ENCODE measurements at regions not wholly inside any gene's neighbourhood (a gene's known extent, or its start where the extent isn't known, plus 50 kb on each side); places are given as distances from the start of the nearest gene placed in this dataset.

DNA sequence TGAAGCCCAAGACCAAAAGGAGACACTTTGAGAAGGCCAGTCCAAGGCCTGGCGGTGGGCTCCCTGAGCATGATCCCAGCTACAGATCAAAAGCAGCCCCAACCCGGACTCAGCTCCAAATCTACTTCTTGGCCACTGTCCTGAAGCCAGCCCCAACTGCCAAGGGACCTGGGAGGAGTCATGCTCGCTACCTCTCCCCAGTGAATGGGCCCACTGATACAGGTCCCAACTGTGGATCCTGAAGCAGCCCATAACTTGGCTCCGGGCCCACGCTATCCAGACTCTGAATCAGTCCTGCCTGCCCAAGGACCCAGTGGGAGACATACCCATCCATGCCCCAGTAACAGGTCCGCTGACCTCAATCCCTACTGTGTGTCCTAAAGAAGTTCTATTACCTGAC lies 1545.3 kb upstream of the C9orf72 start:
- TF ChIP-seq, protein P1, sequence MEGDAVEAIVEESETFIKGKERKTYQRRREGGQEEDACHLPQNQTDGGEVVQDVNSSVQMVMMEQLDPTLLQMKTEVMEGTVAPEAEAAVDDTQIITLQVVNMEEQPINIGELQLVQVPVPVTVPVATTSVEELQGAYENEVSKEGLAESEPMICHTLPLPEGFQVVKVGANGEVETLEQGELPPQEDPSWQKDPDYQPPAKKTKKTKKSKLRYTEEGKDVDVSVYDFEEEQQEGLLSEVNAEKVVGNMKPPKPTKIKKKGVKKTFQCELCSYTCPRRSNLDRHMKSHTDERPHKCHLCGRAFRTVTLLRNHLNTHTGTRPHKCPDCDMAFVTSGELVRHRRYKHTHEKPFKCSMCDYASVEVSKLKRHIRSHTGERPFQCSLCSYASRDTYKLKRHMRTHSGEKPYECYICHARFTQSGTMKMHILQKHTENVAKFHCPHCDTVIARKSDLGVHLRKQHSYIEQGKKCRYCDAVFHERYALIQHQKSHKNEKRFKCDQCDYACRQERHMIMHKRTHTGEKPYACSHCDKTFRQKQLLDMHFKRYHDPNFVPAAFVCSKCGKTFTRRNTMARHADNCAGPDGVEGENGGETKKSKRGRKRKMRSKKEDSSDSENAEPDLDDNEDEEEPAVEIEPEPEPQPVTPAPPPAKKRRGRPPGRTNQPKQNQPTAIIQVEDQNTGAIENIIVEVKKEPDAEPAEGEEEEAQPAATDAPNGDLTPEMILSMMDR (conservative IDR thresholded peaks at IDR 0.05): no peak
- TF ChIP-seq ZFX (IDR thresholded peaks at IDR 0.05): no peak
- H3K27ac ChIP-seq: no peak overlapping the region

DNA sequence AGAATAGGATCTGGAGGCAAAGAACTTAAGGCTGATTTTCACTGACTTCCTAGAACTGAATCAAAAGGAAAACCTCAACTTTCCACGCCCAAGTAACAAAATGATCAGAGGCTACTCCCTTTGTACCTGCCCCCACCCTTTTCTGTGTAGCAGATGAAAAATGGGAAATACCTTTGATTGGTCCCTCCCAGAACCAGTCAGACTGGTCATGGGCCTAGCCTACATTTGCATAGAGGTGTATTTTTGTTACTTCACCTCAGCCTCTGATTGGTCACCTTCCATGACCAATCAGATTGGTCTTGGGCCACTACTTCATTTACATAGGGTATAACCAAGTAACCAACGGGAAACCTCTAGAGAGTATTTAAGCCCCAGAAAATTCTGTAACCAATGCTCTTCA lies 1553.5 kb upstream of the C9orf72 start:
- H3K27ac ChIP-seq: no peak overlapping the region
- TF ChIP-seq ZFX (IDR thresholded peaks at IDR 0.05): no peak
- TF ChIP-seq, protein P1 (conservative IDR thresholded peaks at IDR 0.05): no peak

DNA sequence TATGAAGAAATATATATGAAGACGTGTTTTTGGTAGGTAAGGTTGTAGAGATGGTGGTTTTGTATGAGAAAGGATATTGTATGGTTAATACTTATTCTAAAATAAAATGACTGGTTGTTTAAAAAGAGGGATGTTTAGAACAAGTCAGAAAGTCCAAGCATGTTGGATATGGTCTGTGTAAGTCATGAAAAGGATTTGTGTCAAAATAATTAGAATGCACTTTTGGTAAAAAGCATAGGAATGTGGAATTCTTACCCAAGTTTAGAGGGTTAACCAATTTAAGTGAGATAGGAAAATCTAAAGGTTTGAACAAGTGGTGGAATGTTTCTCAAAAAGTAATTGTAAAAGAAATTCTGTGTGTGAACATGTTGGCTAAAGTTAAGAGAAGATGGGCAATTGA lies 1556.5 kb upstream of the C9orf72 start:
- H3K27ac ChIP-seq: no peak overlapping the region
- TF ChIP-seq ZFX (IDR thresholded peaks at IDR 0.05): no peak
- TF ChIP-seq, protein P1 (conservative IDR thresholded peaks at IDR 0.05): no peak

DNA sequence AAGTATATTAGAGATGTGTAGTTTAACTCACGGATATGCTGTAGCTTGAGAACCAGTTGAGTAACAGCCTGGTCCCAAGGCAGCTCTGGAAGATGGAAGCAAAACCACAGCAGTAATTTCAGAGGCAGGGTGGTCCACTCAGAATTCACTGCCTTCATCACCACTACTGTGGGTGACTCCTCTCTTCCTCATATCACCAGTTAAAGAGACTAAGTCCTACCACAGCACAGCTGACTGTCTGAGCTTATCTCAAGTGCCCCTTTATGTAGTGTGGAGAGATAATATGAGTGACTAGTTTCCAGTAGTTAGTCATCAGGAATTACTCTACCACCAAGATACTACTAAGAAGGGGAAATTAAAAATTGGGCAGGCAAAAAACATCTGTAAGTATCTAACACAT lies 1571.2 kb upstream of the C9orf72 start:
- no peak for TF ChIP-seq ZFX (IDR thresholded peaks at IDR 0.05)
- no peak overlapping the region for H3K27ac ChIP-seq

DNA sequence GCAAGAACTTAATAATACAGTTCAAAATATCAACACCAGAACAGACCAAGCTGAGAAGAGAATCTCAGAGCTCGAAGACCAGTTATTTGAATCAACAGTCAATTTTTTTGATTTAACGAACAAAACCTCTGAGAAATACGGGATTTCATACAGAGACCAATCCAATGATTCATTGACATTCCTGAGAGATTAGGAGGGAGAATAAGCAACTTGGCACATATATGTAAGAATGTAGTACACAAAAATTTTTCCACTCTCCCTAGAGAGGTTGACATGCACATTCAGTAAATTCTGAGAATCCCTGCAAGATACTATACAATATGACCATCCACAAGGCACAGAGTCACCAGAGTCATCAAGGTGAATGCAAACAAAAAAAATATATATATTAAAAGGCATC lies 1577.3 kb upstream of the C9orf72 start:
- no peak overlapping the region for H3K27ac ChIP-seq
- no peak for TF ChIP-seq ZFX (IDR thresholded peaks at IDR 0.05)
- TF ChIP-seq, protein P1 (conservative IDR thresholded peaks at IDR 0.05): no peak

DNA sequence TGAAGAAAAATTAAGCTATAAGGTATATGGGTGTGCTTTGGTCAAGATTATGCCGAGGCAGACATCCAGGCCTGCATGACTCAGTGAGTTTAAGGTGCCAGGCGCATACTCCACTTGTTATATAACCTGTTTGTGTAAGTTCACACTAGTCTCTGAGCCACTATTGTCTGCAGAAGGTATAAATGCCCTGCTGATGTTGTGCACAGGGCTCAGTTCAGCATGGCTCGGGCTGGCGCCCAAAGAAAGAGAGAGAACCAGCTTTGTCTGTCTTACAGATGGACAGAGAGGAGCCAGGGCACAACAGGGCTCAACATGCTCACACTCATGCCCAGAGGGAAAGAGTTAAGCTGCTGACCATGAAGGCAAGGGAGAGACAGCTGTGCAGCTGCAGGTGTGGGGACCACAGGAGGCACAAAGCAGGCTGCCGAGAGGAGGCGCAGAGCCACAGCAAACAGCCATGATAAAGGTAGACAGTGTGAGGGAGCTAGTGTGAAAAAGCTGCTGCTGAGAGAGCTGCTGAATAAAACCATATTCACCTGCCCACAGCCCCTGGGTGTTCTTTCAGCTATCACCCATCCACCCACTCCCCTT lies 1587.6 kb upstream of the C9orf72 start:
- no peak overlapping the region for H3K27ac ChIP-seq
- TF ChIP-seq, protein P1 (conservative IDR thresholded peaks at IDR 0.05): no peak
- no peak for TF ChIP-seq ZFX (IDR thresholded peaks at IDR 0.05)

DNA sequence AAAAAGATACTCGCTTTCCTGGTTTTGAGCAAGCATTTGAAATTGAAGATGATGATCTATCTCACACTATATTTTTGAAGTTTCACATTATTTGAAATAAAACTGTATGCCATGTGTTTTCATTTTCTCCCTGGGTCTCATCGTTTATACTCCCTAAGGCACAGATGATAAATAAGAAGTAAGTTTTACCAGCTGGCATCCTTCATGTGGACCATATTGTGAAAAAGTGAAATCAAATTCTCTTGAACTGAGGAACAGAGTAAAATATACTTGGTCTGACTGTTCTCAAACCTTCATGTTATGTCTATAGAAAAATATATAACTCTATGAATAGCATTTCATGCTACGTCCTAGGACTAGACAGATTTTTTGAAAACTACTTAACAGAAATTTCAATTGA lies 1600.9 kb upstream of the C9orf72 start:
- no peak overlapping the region for H3K27ac ChIP-seq
- TF ChIP-seq ZFX (IDR thresholded peaks at IDR 0.05): no peak
- TF ChIP-seq, protein P1 (conservative IDR thresholded peaks at IDR 0.05): no peak

DNA sequence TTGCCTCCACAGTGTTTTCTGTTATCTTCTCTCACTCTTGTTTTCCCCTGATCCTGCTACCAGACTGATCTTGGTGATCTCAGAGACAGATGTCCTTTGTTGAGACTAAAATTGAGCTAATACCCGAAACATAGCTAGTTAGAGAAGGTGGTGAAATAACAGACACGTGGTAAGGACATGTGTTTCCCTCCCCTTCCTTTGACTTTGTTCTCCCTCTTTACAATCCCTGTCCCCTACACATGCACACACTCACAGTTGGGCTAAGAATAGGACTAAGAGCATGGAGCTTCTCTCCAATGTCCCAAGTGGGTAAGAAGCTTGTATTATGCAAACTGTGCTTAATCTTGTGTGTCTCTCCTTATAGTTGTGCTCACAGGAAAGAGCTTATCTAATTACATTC lies 1603.0 kb upstream of the C9orf72 start:
- no peak for TF ChIP-seq ZFX (IDR thresholded peaks at IDR 0.05)
- TF ChIP-seq, protein P1 (conservative IDR thresholded peaks at IDR 0.05): no peak
- H3K27ac ChIP-seq: no peak overlapping the region

Measured in C4-2B (cell line).